ENCODE measurements at regions not wholly inside any gene's neighbourhood (a gene's known extent, or its start where the extent isn't known, plus 50 kb on each side); places are given as distances from the start of the nearest gene placed in this dataset.

GRCh38 chr5:93926831-93927620 is 185.6 kb upstream of the POU5F2 start:
- DNase-seq, result no peak

DNA sequence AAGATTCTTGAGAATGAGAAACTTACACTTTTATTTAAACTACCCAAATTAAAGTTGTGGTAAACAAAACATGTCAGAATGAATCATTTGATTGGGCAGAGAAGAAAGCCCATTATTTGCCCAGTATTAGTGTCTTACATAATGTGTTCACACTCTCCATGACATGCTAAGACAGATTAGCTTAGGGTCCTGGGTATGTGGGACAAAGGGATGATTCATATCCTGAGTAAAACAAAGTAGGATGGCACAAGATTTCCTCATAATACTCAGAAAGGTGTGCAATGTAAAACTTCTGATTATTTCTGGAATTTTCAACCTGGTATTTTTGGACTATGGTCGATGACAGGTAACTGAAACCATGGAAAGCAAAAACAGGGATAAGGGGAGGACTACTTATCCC is 183.9 kb upstream of the POU5F2 start:
- DNase-seq, result no peak

- DNase-seq, result no peak
Measured at GRCh38 chr5:93924628-93925027, 183.2 kb upstream of the POU5F2 start.

- DNase-seq, result no peak
Measured at GRCh38 chr5:93922551-93922950, 181.2 kb upstream of the POU5F2 start.

GRCh38 chr5:93921001-93921400 is 179.6 kb upstream of the POU5F2 start:
- DNase-seq, result no peak

DNA sequence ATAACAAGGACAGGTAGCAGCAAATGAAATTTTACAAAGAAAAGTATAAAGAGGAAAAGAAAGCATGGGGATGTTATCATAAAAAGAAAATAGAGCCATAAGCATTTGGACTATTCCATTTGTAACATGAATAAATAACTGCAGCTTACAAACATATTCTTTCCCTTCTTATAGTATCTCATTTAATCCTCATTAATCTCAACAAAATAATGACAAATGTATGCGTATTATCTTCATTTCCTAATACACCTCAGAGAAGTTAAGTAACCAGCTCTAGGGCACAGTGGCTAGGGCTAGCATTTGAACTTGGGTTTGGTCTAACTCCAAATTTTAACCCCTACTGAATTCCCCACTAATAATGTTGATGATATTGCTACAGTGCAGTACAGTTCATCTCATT is 175.5 kb upstream of the POU5F2 start:
- no peak for DNase-seq

GRCh38 chr5:93915142-93915553 is 173.7 kb upstream of the POU5F2 start:
- no peak for DNase-seq

DNA sequence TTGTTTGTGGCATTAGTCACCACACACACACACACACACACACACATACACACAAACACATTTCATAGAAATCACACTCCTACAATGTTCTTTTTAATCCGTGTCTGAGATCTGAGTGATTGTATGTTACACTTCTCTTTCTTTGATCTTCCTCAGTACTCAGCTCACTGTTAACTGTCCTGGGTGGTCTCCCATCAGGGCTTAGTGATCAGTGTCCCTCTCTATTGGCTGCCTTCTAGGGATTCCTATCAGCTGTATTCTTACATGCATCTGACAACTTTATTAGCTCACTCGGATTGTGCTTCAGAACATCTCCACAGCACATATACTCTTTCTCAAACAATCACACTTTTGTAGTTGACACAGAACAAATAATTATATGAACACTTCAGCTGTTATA is 170.2 kb upstream of the POU5F2 start:
- no peak for DNase-seq

- no peak for DNase-seq
Measured at GRCh38 chr5:93909356-93909755, 168.0 kb upstream of the POU5F2 start.

DNA sequence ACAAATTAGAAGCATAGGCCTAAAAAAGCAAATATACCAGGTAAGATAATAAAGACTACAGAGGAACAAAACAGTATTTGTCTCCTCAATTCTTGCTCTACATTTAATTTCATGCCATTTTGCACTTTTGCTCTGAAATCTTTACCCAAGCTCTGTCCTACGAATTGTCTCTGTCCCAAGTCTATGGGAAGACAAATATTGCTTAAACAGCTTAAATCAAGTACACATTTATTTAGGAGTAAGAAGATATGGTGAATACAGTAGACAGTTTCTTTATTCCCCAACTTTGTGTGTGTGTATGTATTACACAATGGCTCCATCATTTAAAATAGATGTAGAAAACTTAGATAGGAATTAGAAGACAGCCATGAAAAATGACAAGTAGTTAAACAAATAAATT is 163.5 kb upstream of the POU5F2 start:
- no peak for DNase-seq

- no peak for DNase-seq
Measured at GRCh38 chr5:93902288-93902687, 160.9 kb upstream of the POU5F2 start.

- DNase-seq, result no peak
Measured at GRCh38 chr5:93899026-93899600, 157.7 kb upstream of the POU5F2 start.

DNA sequence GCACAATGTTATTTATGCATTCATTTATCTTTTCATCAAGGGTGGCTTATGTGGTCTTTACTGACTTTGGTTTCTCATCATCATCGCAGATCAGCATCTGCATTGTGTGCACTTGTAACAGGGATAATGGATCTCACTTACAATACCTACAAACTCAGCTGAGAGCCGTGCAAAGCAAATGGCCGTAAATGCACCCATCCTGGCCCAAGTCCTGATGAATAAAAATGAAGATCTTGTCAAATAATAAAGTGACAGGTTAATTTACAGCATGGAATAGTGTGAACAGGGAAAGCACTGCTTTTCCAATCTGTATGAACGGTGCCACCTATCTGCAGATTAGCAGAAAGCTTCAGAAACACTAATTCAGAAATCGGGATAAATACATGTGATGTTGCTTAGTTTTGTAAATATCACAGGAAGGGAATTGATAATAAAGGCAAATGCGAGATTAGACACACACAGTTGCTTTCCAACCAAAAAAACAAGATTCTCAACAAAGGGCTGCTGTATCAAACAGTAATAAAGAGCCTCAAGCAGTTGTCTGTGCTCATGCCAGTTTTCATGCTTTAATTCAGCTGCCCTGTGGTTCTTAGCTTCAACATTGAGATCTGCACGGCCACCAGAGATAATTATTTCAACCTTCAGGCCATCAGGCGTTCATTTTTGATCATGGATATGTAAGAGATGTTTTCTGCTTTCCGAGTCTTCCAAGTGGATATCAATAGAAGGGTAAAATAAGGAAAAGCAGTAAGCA is 153.4 kb upstream of the POU5F2 start:
- DNase-seq, result no peak

DNA sequence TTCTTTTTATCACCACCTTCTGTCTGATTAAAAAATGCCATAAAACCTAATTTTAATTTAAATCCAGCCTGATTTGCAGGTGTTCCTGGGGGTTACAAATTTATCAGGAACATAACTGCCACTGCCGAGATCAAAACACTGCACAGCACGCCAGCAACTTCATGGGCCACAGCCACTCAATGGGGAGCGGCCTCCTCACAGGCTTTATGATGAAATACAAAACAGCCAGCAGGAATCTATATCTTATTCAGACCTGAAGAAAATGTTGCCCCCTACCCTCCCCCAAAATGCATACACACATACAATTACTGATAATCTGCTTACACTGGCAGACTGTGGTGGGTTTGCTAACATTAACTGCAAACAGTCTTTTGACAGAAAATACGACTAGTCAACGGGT is 151.7 kb upstream of the POU5F2 start:
- DNase-seq, result no peak

DNA sequence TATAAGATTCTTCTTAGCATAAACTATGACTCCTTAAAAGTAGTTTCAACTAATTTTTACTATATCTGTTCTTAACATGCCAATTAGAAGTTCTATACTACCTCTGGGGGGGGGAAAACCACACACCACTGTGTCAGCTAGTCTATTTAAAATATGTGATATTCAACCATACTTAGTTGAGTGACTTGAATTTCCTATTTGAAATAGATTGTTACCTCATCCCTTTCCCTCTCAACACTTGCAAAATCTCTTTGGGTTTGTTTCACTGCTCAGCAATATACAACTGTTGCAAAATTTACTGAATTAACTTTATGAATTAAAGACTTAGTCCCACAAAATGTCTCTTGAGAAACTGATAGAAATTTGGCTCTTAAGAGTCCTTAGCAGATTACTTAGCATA is 151.1 kb upstream of the POU5F2 start:
- no peak for DNase-seq

GRCh38 chr5:93891491-93892480 is 150.4 kb upstream of the POU5F2 start:
- peak; percentile 50 for DNase-seq

GRCh38 chr5:93890657-93891056 is 149.3 kb upstream of the POU5F2 start:
- DNase-seq, result no peak

DNA sequence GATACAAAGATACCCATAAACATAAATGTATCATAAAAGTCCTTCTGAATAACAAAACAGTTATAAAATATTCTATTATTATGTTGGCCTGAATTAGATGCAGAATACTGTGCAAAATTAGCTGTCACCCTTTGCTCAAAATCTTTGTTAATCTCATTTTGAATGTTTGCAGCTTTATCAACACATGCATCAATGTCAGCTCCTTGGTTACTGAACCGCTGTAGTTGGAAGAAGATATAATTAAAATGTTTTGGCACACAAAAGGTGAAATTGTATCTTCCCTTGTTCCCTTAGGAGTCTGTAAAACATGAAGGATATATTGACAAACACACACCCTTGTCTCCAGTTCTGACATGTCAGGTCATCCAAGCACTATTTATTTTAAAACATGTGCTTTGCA is 146.3 kb upstream of the POU5F2 start:
- no peak for DNase-seq

DNA sequence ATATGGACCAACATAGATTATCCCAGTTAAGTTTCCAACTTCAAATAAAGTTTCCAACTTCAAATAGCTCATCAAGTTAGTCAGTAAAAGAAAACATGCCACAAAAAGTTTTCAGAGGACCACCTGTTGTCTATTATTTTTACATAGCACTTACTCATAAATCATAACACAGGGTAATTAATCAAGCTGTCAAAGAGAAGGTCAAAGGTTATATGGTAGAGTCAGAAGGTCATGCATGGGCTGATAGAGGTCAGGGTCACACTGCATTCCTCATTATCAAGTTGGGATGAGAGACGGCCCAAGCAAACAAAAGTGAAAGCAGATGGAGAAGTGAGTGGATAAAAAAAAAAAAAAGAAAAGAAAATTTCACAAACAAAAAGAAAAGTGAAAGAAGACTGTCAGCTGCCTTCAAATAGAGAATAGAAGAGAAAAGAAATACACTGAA is 145.5 kb upstream of the POU5F2 start:
- DNase-seq, result no peak

DNA sequence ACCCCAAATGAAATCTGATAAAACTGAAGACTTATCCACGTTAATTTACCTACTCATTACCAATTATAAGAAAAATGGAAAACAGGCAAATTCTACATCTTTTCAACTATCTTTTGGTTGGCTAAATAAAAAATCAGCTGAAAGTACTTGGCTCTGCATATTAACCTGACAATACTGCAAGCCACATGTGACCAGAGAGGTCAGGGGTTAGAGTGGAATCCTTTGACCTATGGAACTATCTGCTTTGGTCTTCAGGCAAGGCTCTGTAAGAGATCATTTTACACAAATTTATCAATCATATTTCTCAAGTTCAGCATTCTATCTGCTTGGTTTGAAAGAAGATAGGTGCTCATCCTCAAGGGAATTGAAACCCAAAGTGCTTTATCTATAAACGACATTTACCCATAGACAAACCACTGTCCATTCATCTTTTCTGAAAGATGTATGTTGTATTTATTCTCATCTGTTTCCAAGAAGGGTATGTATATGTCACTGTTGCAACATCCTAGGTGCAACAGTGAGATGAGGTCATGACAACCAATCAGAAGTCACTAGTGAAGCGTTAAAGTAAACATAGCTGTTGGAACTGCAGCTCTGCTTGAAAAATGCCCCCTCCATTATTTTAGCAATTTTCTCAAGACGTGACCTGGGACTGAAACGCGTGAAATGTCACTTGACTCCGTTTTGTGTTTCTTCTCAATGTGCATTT is 144.9 kb upstream of the POU5F2 start:
- no peak for DNase-seq

DNA sequence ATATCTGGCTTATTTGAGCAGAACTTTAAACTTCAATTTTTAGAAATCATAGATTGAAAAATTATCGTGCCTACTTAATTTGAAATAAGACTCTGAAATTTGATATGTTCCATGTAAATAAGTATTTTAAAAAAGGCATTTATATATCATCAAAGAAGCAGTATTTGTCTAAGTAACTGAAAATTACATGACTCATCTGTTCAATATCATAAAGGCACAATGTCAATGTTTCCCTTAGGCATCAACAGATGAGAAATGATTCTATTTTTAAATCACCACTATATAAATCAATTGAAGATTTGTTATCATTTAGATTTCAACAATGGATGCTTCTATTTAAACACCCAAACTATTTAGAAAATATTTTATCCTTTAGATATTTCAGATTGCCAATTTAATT is 142.9 kb upstream of the POU5F2 start:
- no peak for DNase-seq

DNA sequence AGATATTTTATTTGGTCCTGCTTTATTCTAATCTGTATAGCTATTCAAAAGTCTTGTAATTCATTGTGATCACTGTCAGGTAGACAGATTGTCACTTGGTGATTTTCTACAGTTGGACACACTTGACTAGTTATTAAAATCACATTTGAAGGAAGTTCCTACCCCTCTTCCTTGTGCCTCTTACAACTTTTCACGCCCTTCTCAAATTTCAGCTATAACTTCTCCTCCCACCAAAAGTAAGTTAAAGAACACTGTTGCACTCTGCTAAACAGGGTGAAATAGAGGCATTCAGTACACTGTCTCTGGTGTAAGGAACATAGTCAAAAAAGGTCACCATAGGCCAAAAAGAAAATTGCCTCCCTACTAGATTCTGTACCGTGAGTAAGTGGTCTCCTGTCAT is 142.1 kb upstream of the POU5F2 start:
- no peak for DNase-seq
